Adrenal gland (tissue), 5 donors: ENCODE measurements at regions not wholly inside any gene's neighbourhood (a gene's known extent, or its start where the extent isn't known, plus 50 kb on each side); places are given as distances from the start of the nearest gene placed in this dataset.

Source experiments
- POLR2A ChIP-seq, 2 donors: fragments of 450-650 bp; IDR thresholded peaks; one replicate each; pipeline ENCODE4 v1.6.1; 2017; ENCODE audit warnings: antibody characterized with exemption in 2 of 2, mild to moderate bottlenecking in 2 of 2, moderate library complexity in 1 of 2
- TF ChIP-seq, protein P1 (sequence below), 6 experiments: fragments of 450-650 bp in 4 of 6; fragments of 200-600 bp in 2 of 6; sonication (generic) in 1 of 6; IDR thresholded peaks; 1 replicate in 5 of 6; 2 replicates in 1 of 6; pipeline versions ENCODE4 v1.5.1 to v1.8.0; 2016 to 2021; ENCODE audit warnings: antibody characterized with exemption in 6 of 6, mild to moderate bottlenecking in 2 of 6, moderate library complexity in 1 of 6
- donor health status: DM: no; HTN: no; CAD: no.

- TF ChIP-seq POLR2A (IDR thresholded peaks at IDR 0.05) = no peak
- TF ChIP-seq, protein P1, sequence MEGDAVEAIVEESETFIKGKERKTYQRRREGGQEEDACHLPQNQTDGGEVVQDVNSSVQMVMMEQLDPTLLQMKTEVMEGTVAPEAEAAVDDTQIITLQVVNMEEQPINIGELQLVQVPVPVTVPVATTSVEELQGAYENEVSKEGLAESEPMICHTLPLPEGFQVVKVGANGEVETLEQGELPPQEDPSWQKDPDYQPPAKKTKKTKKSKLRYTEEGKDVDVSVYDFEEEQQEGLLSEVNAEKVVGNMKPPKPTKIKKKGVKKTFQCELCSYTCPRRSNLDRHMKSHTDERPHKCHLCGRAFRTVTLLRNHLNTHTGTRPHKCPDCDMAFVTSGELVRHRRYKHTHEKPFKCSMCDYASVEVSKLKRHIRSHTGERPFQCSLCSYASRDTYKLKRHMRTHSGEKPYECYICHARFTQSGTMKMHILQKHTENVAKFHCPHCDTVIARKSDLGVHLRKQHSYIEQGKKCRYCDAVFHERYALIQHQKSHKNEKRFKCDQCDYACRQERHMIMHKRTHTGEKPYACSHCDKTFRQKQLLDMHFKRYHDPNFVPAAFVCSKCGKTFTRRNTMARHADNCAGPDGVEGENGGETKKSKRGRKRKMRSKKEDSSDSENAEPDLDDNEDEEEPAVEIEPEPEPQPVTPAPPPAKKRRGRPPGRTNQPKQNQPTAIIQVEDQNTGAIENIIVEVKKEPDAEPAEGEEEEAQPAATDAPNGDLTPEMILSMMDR (IDR thresholded peaks at IDR 0.05) = no peak
Measured at GRCh38 chr1:181951213-181951612, 110.3 kb downstream of the ZNF648 start.
